GM18868 (cell line): ENCODE measurements at regions not wholly inside any gene's neighbourhood (a gene's known extent, or its start where the extent isn't known, plus 50 kb on each side); places are given as distances from the start of the nearest gene placed in this dataset.
"Not testable (repeated sequence)": the region's sequence is repeated elsewhere in the genome, so short reads cannot be mapped to it uniquely, and the experiment has no call there.

Experiments used
- ATAC-seq: cut with Tn5 transposase; IDR thresholded peaks from one replicate; pipeline ENCODE4 v1.9.1; 2021; ENCODE audit warnings: mild to moderate bottlenecking, moderate library complexity; ENCODE audit not compliant: unreplicated experiment

DNA sequence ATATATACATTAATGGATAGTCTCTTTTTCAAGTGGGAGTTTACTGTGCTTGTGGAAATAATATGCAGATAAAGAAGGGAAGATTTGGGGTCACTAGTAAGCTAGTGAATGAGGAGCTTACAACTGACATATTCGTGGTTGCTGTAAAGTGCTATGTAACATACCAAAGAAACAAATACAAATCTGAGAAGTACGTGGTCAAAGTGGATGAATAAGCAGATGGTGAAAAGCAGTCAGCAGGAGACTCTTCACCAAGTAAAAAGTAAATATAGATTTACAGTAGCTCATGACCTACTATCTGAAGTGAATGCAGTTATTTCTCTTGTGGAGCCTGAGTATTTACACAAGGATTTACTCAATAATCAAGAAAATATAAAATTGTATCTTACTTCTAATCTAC, 136.6 kb upstream of the ELAC2 start:
- ATAC-seq: no peak

GRCh38 chr17:13153036-13153435, 135.2 kb upstream of the ELAC2 start:
- no peak for ATAC-seq

GRCh38 chr17:13152501-13152900, 134.7 kb upstream of the ELAC2 start:
- no peak for ATAC-seq

DNA sequence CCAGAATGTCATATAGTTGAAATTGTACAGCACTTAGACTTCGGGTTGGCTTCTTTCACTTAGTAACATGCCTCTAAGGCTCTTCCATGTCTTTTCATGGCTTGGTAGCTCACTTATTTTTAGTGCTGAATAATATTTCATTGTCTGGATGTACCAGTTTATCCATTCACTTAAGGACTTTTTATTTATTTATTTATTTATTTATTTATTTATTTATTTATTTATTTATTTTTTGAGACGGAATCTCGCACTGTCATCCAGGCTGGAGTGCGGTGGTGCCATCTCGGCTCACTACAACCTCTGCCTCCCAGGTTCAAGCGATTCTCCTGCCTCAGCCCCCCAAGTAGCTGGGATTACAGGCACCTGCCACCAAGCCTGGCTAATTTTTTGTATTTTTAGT, 132.9 kb upstream of the ELAC2 start:
- not testable (repeated sequence) for ATAC-seq

DNA sequence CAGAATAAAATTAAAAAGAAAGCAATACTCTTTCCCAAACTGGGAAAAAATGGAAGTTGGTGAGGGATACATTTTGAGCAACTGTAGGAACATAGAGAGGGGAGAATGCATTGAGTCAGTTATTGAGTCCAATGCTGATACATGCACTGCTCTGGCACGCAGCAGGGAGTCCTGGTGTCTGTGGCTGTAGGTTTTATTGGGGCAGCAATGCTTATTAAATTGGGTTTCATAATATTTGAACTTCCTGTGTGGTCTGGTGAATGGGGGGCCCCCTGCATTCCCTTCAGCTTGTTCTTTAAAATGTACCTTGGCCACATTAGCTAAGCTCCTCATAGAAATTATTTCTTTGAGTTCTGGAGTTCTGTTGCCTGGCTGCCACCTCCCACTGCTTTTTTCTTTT, 125.2 kb upstream of the ELAC2 start:
- no peak for ATAC-seq

- ATAC-seq: no peak
Observed at GRCh38 chr17:13140750-13141149, 122.9 kb upstream of the ELAC2 start.

DNA sequence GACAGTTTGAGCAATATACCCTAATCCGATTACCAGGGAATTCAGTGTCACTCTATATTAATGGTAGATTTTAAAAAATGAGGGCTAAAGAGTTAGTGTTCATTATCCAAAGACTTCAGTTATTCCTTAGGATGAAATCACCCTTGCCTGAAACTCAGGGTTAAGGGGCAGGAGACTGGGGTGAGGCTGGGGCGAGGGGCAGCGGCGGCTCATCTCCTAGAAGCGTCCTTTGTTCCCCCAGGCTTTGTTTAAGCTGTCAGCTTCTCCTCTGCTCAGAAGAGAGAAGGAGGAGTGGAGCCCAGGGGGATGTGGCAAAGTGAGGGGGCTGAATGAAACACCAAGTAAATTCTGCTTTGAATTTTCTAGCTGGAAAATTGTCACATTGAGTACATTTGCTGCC, 117.7 kb upstream of the ELAC2 start:
- no peak for ATAC-seq

DNA sequence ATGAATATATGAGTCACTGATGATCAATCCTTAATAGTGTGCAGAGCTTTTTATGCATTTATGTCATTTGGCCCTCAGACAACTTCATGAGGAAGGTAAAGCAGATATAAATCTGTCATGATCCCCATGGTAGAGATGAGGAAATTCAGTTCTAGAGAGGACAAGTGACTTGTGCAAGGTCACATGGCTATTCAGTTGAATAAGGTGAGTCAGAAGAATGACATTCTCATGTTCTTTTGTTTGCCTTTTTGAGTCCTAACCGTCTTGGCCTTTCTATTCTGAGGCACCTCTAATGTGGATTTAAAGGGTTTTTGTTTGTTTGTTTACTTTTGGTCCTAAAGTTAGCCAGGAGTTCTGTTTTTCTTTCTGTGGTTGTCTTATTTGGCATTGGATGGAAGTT, 116.2 kb upstream of the ELAC2 start:
- ATAC-seq: no peak

GRCh38 chr17:13131225-13131624, 113.4 kb upstream of the ELAC2 start:
- ATAC-seq: no peak

GRCh38 chr17:13129356-13129755, 111.5 kb upstream of the ELAC2 start:
- ATAC-seq: no peak

DNA sequence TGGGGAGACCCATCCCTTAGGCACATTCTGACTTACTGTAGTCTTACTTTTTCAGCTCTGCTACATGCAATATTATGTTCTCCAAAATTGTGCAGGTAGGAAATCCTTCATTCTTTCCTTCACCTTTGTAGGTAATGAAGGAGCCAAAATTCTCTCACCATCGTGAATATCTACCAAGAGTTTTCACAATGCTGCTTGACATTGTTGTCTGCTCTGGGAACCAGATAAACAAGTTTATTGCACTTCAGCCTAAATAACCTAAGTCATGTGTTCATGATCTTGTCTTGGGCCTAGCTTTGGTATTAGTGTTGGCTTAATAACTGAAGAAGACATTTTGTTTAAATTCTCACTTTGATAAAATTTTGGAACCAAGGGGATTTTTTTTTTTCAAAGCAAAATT, 110.8 kb upstream of the ELAC2 start:
- ATAC-seq: no peak

GRCh38 chr17:13127921-13128602, 110.2 kb upstream of the ELAC2 start:
- no peak for ATAC-seq

GRCh38 chr17:13120864-13121263, 103.0 kb upstream of the ELAC2 start:
- ATAC-seq: no peak

DNA sequence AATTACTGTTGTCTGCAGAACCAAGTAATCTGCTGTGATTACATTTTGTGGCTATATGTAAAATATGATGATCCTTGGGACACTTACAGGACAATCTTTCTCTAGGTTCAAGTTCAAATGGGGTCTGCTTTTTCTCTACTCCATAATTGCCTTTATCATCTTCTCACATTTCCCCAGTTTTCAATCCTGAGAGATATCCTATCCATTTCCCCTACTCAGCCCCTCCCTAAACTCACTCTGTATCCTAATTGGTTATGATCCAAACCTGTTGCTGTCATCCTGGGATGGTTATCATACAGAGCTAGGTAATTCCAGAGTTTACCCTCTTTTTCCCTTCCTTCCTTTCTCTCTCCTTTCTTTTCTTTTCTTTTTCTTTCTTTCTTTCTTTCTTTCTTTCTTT, 100.5 kb upstream of the ELAC2 start:
- no peak for ATAC-seq

DNA sequence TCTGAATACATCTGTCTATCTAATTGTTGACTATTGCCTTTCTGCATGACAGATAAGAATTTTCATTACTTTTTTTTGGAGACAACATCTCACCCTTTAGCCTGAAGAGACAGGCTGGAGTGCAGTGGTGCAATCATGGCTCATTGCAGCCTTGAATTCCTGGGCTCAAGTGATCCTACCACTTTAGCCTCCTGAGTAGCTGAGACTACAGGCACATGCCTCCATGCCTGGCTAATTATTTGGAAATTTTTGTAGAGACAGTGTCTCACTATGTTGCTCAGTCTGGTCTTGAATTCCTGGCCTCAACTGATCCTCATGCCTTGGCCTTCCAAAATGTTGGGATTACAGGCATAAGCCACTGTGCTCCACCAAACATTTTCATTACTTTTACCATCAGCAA, 99.8 kb upstream of the ELAC2 start:
- no peak for ATAC-seq

DNA sequence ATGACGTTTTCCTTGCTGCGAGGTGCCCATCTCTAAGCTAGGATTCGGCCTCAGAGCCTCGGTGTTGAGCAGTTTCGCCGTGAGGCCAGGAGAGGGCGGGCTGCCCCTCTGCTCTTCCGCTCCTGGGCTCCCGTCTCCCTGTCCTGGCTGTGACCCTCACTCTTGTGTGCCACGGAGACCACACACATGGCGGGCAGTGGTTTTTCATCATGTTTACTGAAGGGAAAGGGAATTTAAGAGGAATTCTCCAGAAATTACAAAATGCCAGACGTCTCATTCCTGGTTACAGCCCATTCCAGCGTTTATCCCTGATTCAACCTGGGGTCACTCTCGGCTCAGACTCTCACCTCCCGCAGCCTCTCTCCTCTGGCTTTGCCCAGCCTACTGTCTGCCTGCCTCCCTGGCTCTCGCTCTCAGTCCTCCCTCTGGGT, 96.8 kb upstream of the ELAC2 start:
- peak; percentile 63 for ATAC-seq

DNA sequence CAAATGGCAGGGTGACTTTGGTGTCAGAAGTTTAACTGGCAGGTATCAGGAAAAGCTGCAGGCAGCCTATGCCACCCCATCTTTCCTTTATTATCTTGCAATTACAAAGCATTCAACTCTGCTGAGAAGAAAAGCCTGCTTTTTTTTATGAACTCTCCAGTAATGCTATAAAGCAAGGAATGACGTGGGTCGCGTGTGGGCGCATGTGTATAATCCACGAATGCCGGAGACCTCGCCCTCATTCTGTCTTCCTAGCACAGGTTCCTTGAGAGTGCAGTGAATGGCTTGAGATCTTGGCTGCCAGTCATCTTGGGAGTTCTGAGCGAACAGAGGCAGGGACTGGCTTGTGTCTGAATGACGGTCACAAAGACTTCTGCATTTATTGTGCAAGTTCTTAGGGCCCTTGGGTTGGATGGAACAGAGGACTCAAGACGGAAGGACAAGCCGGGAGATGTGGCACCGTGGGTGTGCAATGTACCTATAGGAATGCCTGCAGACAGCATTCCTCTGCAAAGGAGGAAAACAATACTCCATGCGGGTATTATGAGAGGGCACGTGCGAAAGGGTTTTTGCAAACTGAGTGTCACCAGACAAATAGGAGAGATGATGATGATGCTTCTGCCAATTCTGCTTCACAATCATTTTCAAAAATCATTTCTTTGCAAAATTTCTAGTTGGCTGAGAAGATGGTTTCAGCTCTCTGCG, 96.1 kb upstream of the ELAC2 start:
- ATAC-seq: no peak

GRCh38 chr17:13107676-13108235, 89.9 kb upstream of the ELAC2 start:
- no peak for ATAC-seq

GRCh38 chr17:13106171-13106570, 88.3 kb upstream of the ELAC2 start:
- ATAC-seq: no peak

GRCh38 chr17:13104576-13104975, 86.7 kb upstream of the ELAC2 start:
- no peak for ATAC-seq

DNA sequence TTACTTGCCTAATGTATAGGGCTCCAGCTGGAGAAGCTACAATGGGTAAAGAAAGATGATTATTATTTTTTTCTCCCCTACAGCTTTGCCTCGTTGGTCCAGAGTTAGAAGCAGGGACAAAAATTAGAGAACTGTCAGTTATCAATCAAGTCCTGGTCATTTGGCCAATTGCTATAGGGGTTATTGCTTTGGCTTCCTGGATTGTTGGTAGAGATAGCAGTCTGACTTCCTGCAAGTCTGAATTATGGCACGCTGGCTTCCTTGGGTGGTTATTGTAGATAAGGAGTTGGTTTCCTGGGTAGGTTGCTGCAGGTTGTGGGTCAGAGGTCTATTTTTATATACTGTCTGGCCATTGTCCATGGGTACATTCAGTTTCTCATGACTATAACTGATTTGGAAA, 84.7 kb upstream of the ELAC2 start:
- no peak for ATAC-seq

GRCh38 chr17:13099926-13100325, 82.1 kb upstream of the ELAC2 start:
- ATAC-seq: no peak
